Fibroblast of lung (primary cell): ENCODE measurements at regions not wholly inside any gene's neighbourhood (a gene's known extent, or its start where the extent isn't known, plus 50 kb on each side); places are given as distances from the start of the nearest gene placed in this dataset.

ENCODE experiments used
- DNase-seq, 2 donors: peaks; one replicate each; pipeline versions ENCODE4 v3.0.0 to v3.0.0-alpha.2; 2010; ENCODE audit warnings: low read depth in 2 of 2
- H2AFZ ChIP-seq: 2 replicates; pipeline ENCODE4 v1.5.1; 2012; ENCODE audit warnings: low read length, control low read depth, inconsistent platforms
- H3K27ac ChIP-seq: 2 replicates; pipeline ENCODE4 v1.5.1; 2011; ENCODE audit warnings: low read length, control low read depth; ENCODE audit not compliant: insufficient read depth
- H3K27me3 ChIP-seq: 2 replicates; pipeline ENCODE4 v1.5.1; 2011; ENCODE audit warnings: mild to moderate bottlenecking, low read length; ENCODE audit not compliant: control insufficient read depth, insufficient read depth
- H3K36me3 ChIP-seq: 2 replicates; pipeline ENCODE4 v1.5.1; 2011; ENCODE audit warnings: low read length; ENCODE audit not compliant: control insufficient read depth, insufficient read depth
- H3K4me1 ChIP-seq: 2 replicates; pipeline ENCODE4 v1.5.1; 2011; ENCODE audit warnings: low read length; ENCODE audit not compliant: control insufficient read depth, insufficient read depth; ENCODE audit errors: extremely low read depth
- H3K4me2 ChIP-seq: 2 replicates; pipeline ENCODE4 v1.5.1; 2011; ENCODE audit warnings: low read length, control low read depth; ENCODE audit not compliant: insufficient read depth; ENCODE audit errors: extremely low read depth
- H3K4me3 ChIP-seq, 4 experiments: fragments of 200-600 bp in 1 of 4; sonication (generic) in 1 of 4; replicated peaks in 1 of 4; 2 replicates each; pipeline ENCODE4 v1.5.1; 2011 to 2016; ENCODE audit warnings: low read length in 4 of 4, low read depth in 3 of 4, mild to moderate bottlenecking in 3 of 4, control low read depth in 2 of 4, inconsistent platforms in 1 of 4, mixed read lengths in 1 of 4; ENCODE audit not compliant: insufficient read depth in 1 of 4; ENCODE audit errors: control extremely low read depth in 1 of 4
- H3K79me2 ChIP-seq: 2 replicates; pipeline ENCODE4 v1.5.1; 2012; ENCODE audit warnings: mild to moderate bottlenecking, low read length, inconsistent platforms; ENCODE audit not compliant: control insufficient read depth, insufficient read depth
- H3K9ac ChIP-seq: 2 replicates; pipeline ENCODE4 v1.5.1; 2011; ENCODE audit warnings: mild to moderate bottlenecking, low read length, control low read depth; ENCODE audit not compliant: insufficient read depth
- H3K9me3 ChIP-seq: 2 replicates; pipeline ENCODE4 v1.5.1; 2012; ENCODE audit warnings: low read depth, low read length; ENCODE audit not compliant: control insufficient read depth, insufficient read depth
- H4K20me1 ChIP-seq: 2 replicates; pipeline ENCODE4 v1.5.1; 2011; ENCODE audit warnings: low read length; ENCODE audit not compliant: control insufficient read depth, insufficient read depth; ENCODE audit errors: extremely low read depth
- EZH2 ChIP-seq: IDR thresholded peaks from 2 replicates; pipeline ENCODE4 v1.5.1; 2012; ENCODE audit warnings: low read length, control low read depth, mild to moderate bottlenecking; ENCODE audit errors: missing control alignments
- TF ChIP-seq, protein P1 (sequence below), 2 donors: IDR thresholded peaks in 1 of 2; conservative IDR thresholded peaks in 1 of 2; 1 replicate in 1 of 2; 2 replicates in 1 of 2; pipeline ENCODE4 v1.5.1; 2011 to 2012; ENCODE audit warnings: low read length in 2 of 2, control low read depth in 1 of 2, inconsistent platforms in 1 of 2, low read depth in 1 of 2, mild to moderate bottlenecking in 1 of 2

GRCh38 chr22:49040754-49041467 lies 786.8 kb downstream of the BRD1 start:
- Histone ChIP-seq H4K20me1 (no peaks in the 10 kb centered on the region), H3K36me3 (no peaks in the 10 kb centered on the region), H3K9me3 (no peaks in the 10 kb centered on the region), H3K9ac (no peak overlapping the region), H3K27me3 (no peaks in the 10 kb centered on the region), H3K4me1 (no peaks in the 10 kb centered on the region), H3K4me3 (no peak overlapping the region), H3K4me2 (no peak overlapping the region), H3K79me2 (no peaks in the 10 kb centered on the region), H3K27ac (no peak overlapping the region), H2AFZ (no peak overlapping the region)
- DNase-seq = no peak
- TF ChIP-seq, protein P1, sequence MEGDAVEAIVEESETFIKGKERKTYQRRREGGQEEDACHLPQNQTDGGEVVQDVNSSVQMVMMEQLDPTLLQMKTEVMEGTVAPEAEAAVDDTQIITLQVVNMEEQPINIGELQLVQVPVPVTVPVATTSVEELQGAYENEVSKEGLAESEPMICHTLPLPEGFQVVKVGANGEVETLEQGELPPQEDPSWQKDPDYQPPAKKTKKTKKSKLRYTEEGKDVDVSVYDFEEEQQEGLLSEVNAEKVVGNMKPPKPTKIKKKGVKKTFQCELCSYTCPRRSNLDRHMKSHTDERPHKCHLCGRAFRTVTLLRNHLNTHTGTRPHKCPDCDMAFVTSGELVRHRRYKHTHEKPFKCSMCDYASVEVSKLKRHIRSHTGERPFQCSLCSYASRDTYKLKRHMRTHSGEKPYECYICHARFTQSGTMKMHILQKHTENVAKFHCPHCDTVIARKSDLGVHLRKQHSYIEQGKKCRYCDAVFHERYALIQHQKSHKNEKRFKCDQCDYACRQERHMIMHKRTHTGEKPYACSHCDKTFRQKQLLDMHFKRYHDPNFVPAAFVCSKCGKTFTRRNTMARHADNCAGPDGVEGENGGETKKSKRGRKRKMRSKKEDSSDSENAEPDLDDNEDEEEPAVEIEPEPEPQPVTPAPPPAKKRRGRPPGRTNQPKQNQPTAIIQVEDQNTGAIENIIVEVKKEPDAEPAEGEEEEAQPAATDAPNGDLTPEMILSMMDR (conservative IDR thresholded peaks at IDR 0.05 in 1 of 2, IDR thresholded peaks at IDR 0.05 in 1 of 2; ENCODE audit: low read depth in 1 of 2, low read length in 2 of 2) = no peak
- no peak for TF ChIP-seq EZH2

DNA sequence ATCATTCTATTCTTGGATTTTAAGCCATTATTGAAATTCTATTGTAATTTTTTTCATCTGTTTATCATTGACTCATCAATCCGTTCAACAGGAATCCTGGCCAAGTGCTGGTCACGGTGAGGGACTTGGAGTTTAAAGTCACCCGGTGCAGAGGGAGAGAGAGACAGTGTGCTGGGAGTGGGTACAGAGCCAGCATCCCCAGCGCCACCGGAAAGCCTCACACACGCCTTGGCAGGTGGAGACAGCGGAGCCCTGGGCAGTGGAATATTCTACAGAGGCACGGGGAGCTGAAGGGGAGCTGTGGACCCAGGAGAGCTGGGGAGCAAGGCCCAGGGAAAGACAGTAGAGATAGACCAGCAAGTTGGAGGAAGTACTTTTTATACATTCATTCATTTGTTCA lies 787.6 kb downstream of the BRD1 start:
- no peak for DNase-seq
- H3K4me3 ChIP-seq = no peak overlapping the region
- no peaks in the 10 kb centered on the region for H3K79me2 ChIP-seq
- no peak overlapping the region for H3K27ac ChIP-seq
- H3K27me3 ChIP-seq = no peaks in the 10 kb centered on the region
- H3K4me1 ChIP-seq = no peaks in the 10 kb centered on the region
- no peak overlapping the region for H3K4me2 ChIP-seq
- no peak for TF ChIP-seq EZH2
- TF ChIP-seq, protein P1 (conservative IDR thresholded peaks at IDR 0.05 in 1 of 2, IDR thresholded peaks at IDR 0.05 in 1 of 2; ENCODE audit: low read depth in 1 of 2, low read length in 2 of 2) = no peak
- H3K9ac ChIP-seq = no peak overlapping the region
- H3K9me3 ChIP-seq = no peaks in the 10 kb centered on the region
- H3K36me3 ChIP-seq = no peaks in the 10 kb centered on the region
- H4K20me1 ChIP-seq = no peaks in the 10 kb centered on the region
- H2AFZ ChIP-seq = no peak overlapping the region

DNA sequence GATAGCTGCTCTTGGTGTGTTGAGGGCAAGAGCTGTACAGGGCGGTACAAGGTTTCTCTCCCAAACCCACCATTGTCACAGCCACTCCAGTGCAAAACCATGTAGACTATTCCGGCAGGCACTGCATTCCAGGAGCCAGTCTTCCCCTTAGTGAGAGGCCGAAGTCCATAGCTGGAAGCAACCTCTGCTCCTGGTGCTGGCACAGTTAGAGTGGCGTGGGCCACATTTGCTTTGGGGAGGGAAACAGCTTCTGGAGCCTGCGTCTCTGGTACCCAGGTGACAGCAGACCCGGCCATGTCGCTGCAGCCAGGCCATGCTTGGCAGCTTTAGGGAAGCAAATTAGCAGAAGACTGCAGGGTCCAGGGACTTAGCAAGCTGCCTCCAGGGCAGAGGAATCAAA lies 788.0 kb downstream of the BRD1 start:
- H3K9me3 ChIP-seq = no peaks in the 10 kb centered on the region
- no peak overlapping the region for H3K9ac ChIP-seq
- no peak overlapping the region for H3K4me2 ChIP-seq
- H3K4me3 ChIP-seq = no peak overlapping the region
- H3K4me1 ChIP-seq = no peaks in the 10 kb centered on the region
- H4K20me1 ChIP-seq = no peaks in the 10 kb centered on the region
- TF ChIP-seq, protein P1 (conservative IDR thresholded peaks at IDR 0.05 in 1 of 2, IDR thresholded peaks at IDR 0.05 in 1 of 2; ENCODE audit: low read depth in 1 of 2, low read length in 2 of 2) = no peak
- no peak for TF ChIP-seq EZH2
- no peak for DNase-seq
- no peak overlapping the region for H2AFZ ChIP-seq
- no peaks in the 10 kb centered on the region for H3K27me3 ChIP-seq
- no peak overlapping the region for H3K27ac ChIP-seq
- no peaks in the 10 kb centered on the region for H3K79me2 ChIP-seq
- H3K36me3 ChIP-seq = no peaks in the 10 kb centered on the region
